Activated CD8-positive, alpha-beta T cell treated with anti-CD3 and anti-CD28 coated beads for 36 hours (primary cell): ENCODE measurements at regions not wholly inside any gene's neighbourhood (a gene's known extent, or its start where the extent isn't known, plus 50 kb on each side); places are given as distances from the start of the nearest gene placed in this dataset.

Experiments
- ATAC-seq: fragments of 200-7000 bp; cut with Tn5 transposase; one replicate; pipeline ENCODE4 v1.10.0; 2021; ENCODE audit warnings: mild to moderate bottlenecking, moderate library complexity
- CTCF ChIA-PET: fragments of 350-600 bp; sonication (Branson Sonifier 250); formaldehyde crosslinking; loops from one replicate; lab custom pipeline; 2021; ENCODE audit warnings: antibody characterized with exemption; lab: Charles Lee
- POLR2A ChIA-PET: fragments of 350-600 bp; sonication (Branson Sonifier 250); formaldehyde crosslinking; loops from one replicate; lab custom pipeline; 2021; ENCODE audit warnings: antibody characterized with exemption; lab: Charles Lee
- DNase-seq: peaks from one replicate; pipeline ENCODE4 v3.0.0-alpha.2; 2020
- H3K27ac Mint-ChIP-seq: one replicate; pipeline ENCODE4 v1.8.0; 2021; ENCODE audit warnings: mild to moderate bottlenecking, mixed read lengths
- H3K27me3 Mint-ChIP-seq: one replicate; pipeline ENCODE4 v1.8.0; 2021; ENCODE audit warnings: mixed read lengths
- H3K36me3 Mint-ChIP-seq: one replicate; pipeline ENCODE4 v1.8.0; 2021; ENCODE audit warnings: low read depth, mixed read lengths
- H3K4me1 Mint-ChIP-seq: one replicate; pipeline ENCODE4 v1.8.0; 2021; ENCODE audit warnings: low read depth, mixed read lengths
- H3K4me3 Mint-ChIP-seq: one replicate; pipeline ENCODE4 v1.8.0; 2021; ENCODE audit warnings: mild to moderate bottlenecking, moderate library complexity, mixed read lengths
- H3K9me3 Mint-ChIP-seq: one replicate; pipeline ENCODE4 v1.8.0; 2021; ENCODE audit warnings: mixed read lengths
- intact Hi-C: fragments of 100-400 bp; cut with micrococcal nuclease; formaldehyde crosslinking; loops from one replicate; pipeline ENCODE4 v1.10.0; 2022
- TF ChIP-seq, protein P1 (sequence below): fragments of 200-600 bp; IDR thresholded peaks from one replicate; pipeline ENCODE4 v1.8.0; 2022; ENCODE audit warnings: antibody characterized with exemption, mild to moderate bottlenecking

GRCh38 chr11:45411228-45411946 lies 125.2 kb upstream of the SYT13 start:
- intact Hi-C loops, result no loop called here
- no peaks in the 10 kb centered on the region for H3K9me3 Mint-ChIP-seq
- ATAC-seq, result no peak
- ChIA-PET CTCF (no interaction called here), POLR2A (no interaction called here)
- H3K36me3 Mint-ChIP-seq, result no peaks in the 10 kb centered on the region
- H3K4me1 Mint-ChIP-seq, result no peaks in the 10 kb centered on the region
- H3K4me3 Mint-ChIP-seq, result no peak overlapping the region
- H3K27ac Mint-ChIP-seq, result no peak overlapping the region
- peaks cover 26% of the 10 kb centered on the region for H3K27me3 Mint-ChIP-seq
- DNase-seq, result no peak
- TF ChIP-seq, protein P1, sequence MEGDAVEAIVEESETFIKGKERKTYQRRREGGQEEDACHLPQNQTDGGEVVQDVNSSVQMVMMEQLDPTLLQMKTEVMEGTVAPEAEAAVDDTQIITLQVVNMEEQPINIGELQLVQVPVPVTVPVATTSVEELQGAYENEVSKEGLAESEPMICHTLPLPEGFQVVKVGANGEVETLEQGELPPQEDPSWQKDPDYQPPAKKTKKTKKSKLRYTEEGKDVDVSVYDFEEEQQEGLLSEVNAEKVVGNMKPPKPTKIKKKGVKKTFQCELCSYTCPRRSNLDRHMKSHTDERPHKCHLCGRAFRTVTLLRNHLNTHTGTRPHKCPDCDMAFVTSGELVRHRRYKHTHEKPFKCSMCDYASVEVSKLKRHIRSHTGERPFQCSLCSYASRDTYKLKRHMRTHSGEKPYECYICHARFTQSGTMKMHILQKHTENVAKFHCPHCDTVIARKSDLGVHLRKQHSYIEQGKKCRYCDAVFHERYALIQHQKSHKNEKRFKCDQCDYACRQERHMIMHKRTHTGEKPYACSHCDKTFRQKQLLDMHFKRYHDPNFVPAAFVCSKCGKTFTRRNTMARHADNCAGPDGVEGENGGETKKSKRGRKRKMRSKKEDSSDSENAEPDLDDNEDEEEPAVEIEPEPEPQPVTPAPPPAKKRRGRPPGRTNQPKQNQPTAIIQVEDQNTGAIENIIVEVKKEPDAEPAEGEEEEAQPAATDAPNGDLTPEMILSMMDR, result no peak

GRCh38 chr11:45410391-45411227 lies 124.5 kb upstream of the SYT13 start:
- no peak for ATAC-seq
- POLR2A ChIA-PET, result interaction anchor here (1.0 kb wide), 1 partner anchor 11 kb away, joined by 3 read pairs; no protein-coding TSS in a partner anchor
- intact Hi-C loops, result no loop called here

DNA sequence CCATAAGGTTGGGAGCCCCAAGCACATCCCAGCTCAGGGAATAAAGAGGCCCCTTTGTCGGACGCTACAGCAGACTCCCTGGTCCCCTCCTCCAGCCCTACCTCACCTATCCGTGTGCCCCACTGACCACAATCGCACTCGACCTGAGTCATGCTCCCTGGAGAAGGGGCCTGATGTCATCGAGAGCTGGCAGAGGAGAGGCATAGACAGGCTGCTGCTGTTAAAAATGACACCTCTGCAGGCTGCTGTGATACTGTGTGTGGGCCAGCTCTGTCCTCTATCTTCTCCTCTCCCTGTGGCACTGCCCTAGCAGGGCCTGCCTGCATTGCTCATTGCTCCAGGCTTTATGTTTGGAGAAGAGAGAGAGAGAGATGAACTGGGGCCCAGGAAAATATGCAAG lies 123.4 kb upstream of the SYT13 start:
- Mint-ChIP-seq H3K27ac (no peak overlapping the region), H3K9me3 (no peaks in the 10 kb centered on the region), H3K36me3 (no peaks in the 10 kb centered on the region), H3K4me1 (no peaks in the 10 kb centered on the region), H3K4me3 (no peak overlapping the region), H3K27me3 (peaks cover 26% of the 10 kb centered on the region)
- no peak for ATAC-seq
- ChIA-PET POLR2A (interaction anchor here (1.0 kb wide), 1 partner anchor 10 kb away, joined by 3 read pairs; no protein-coding TSS in a partner anchor), CTCF (no interaction called here)
- intact Hi-C loops, result no loop called here
- no peak for DNase-seq
- TF ChIP-seq, protein P1, result no peak

More at GRCh38 chr11:45410391-45411227, 124.5 kb upstream of the SYT13 start:
- DNase-seq, result no peak
- H3K27ac Mint-ChIP-seq, result no peak overlapping the region
- CTCF ChIA-PET, result no interaction called here
- H3K4me3 Mint-ChIP-seq, result no peak overlapping the region
- H3K27me3 Mint-ChIP-seq, result peaks cover 26% of the 10 kb centered on the region
- TF ChIP-seq, protein P1, result no peak
- no peaks in the 10 kb centered on the region for H3K4me1 Mint-ChIP-seq
- no peaks in the 10 kb centered on the region for H3K36me3 Mint-ChIP-seq
- no peaks in the 10 kb centered on the region for H3K9me3 Mint-ChIP-seq

- TF ChIP-seq, protein P1, result no peak
- intact Hi-C loops, result no loop called here
- Mint-ChIP-seq H3K9me3 (no peaks in the 10 kb centered on the region), H3K27ac (no peak overlapping the region), H3K4me1 (no peaks in the 10 kb centered on the region), H3K36me3 (no peaks in the 10 kb centered on the region), H3K27me3 (peaks cover 22% of the 10 kb centered on the region), H3K4me3 (no peak overlapping the region)
- DNase-seq (no peak), ATAC-seq (no peak)
- ChIA-PET CTCF (interaction anchor here (1.6 to 1.8 kb wide), 2 partner anchors 36 to 248 kb away, joined by 4 to 6 read pairs; no protein-coding TSS in a partner anchor), POLR2A (interaction anchor here (0.6 kb wide), 1 partner anchor 155 kb away, joined by 3 read pairs; no protein-coding TSS in a partner anchor)
These were observed 121.1 kb upstream of the SYT13 start for GRCh38 chr11:45407226-45407625.
